Upper lobe of left lung (tissue), 6 donors: ENCODE measurements at regions not wholly inside any gene's neighbourhood (a gene's known extent, or its start where the extent isn't known, plus 50 kb on each side); places are given as distances from the start of the nearest gene placed in this dataset.

Experiments used
- ATAC-seq, 2 donors: fragments of 200-7000 bp; cut with Tn5 transposase; one replicate each; pipeline ENCODE4 v1.9.1; 2022; ENCODE audit warnings: mild to moderate bottlenecking in 2 of 2, moderate library complexity in 2 of 2; ENCODE audit not compliant: low FRiP score in 2 of 2
- DNase-seq, 2 donors: peaks; one replicate each; pipeline ENCODE4 v3.0.0-alpha.2; 2019 to 2020
- H3K27ac ChIP-seq, 4 donors: fragments of 200-600 bp; sonication (generic); one replicate each; pipeline ENCODE4 v1.5.1; 2016 to 2019
- H3K27me3 ChIP-seq, 4 donors: fragments of 200-600 bp; sonication (generic); one replicate each; pipeline ENCODE4 v1.5.1; 2017 to 2019
- H3K36me3 ChIP-seq, 4 donors: fragments of 200-600 bp; sonication (generic); one replicate each; pipeline ENCODE4 v1.5.1; 2016 to 2019
- H3K4me1 ChIP-seq, 4 donors: fragments of 200-600 bp; sonication (generic); one replicate each; pipeline ENCODE4 v1.5.1; 2018 to 2019
- H3K4me3 ChIP-seq, 4 donors: fragments of 200-600 bp; sonication (generic); one replicate each; pipeline ENCODE4 v1.5.1; 2017 to 2019; ENCODE audit warnings: mild to moderate bottlenecking in 2 of 4, moderate library complexity in 1 of 4
- H3K9me3 ChIP-seq, 4 donors: fragments of 200-600 bp; sonication (generic); one replicate each; pipeline ENCODE4 v1.5.1; 2018 to 2019
- CTCF ChIP-seq, 6 experiments: fragments of 450-650 bp in 4 of 6; fragments of 200-600 bp in 2 of 6; sonication (generic) in 2 of 6; IDR thresholded peaks; one replicate each; pipeline ENCODE4 v1.5.1; 2016 to 2019; ENCODE audit warnings: antibody characterized with exemption in 6 of 6
- EP300 ChIP-seq, 4 donors: sonication (generic); formaldehyde crosslinking; IDR thresholded peaks; one replicate each; pipeline ENCODE4 v1.5.1; 2017; ENCODE audit warnings: antibody characterized with exemption in 4 of 4, control low read depth in 2 of 4
- POLR2A ChIP-seq, 4 donors: fragments of 450-650 bp; IDR thresholded peaks; one replicate each; pipeline ENCODE4 v1.5.1; 2016 to 2017; ENCODE audit warnings: antibody characterized with exemption in 4 of 4, mild to moderate bottlenecking in 2 of 4
- POLR2AphosphoS5 ChIP-seq, 2 donors: sonication (generic); formaldehyde crosslinking; IDR thresholded peaks; one replicate each; pipeline ENCODE4 v1.5.1; 2017; ENCODE audit warnings: antibody characterized with exemption in 2 of 2
- WGBS, 2 donors: methylation state at CpG; one replicate each; pipeline ENCODE4 v1.1.5; 2017 to 2018; 5-methylcytosine and 5-hydroxymethylcytosine counted together
- donor health status: DM: no; HTN: no; CAD: no; lungs with moderate emphysema.
- donor health status: DM: no; HTN: yes; CAD: no; lungs with severe emphysema.

GRCh38 chr4:176011529-176011928 is 54.1 kb upstream of the WDR17 start:
- no peak for ATAC-seq
- WGBS, 2 donors = 61 to 65% methylated on average over 2 of the region's 2 CpGs
- Histone ChIP-seq H3K27me3 (no peaks in the 10 kb centered on the region), H3K36me3 (no peaks in the 10 kb centered on the region), H3K4me1 (no peaks in the 10 kb centered on the region), H3K27ac (no peak overlapping the region), H3K9me3 (peaks cover 0 to 3% (median 0%) of the 10 kb centered on the region in 4 donors), H3K4me3 (no peak overlapping the region)
- no peak for DNase-seq
- TF ChIP-seq POLR2AphosphoS5 (IDR thresholded peaks at IDR 0.05) (no peak), POLR2A (IDR thresholded peaks at IDR 0.05) (no peak), EP300 (IDR thresholded peaks at IDR 0.05) (no peak), CTCF (IDR thresholded peaks at IDR 0.05) (no peak)

- TF ChIP-seq EP300 (IDR thresholded peaks at IDR 0.05) (no peak), POLR2AphosphoS5 (IDR thresholded peaks at IDR 0.05) (no peak), CTCF (IDR thresholded peaks at IDR 0.05) (no peak), POLR2A (IDR thresholded peaks at IDR 0.05) (no peak)
- H3K9me3 ChIP-seq = peaks cover 0 to 3% (median 0%) of the 10 kb centered on the region in 4 donors
- no peak overlapping the region for H3K4me3 ChIP-seq
- no peak overlapping the region for H3K27ac ChIP-seq
- H3K4me1 ChIP-seq = no peaks in the 10 kb centered on the region
- no peaks in the 10 kb centered on the region for H3K27me3 ChIP-seq
- DNase-seq (no peak), ATAC-seq (peak in 1 of 2 donors; percentile 50)
- H3K36me3 ChIP-seq = no peaks in the 10 kb centered on the region
- 59 to 74% methylated on average over 8 of the region's 8 CpGs for WGBS, 2 donors
These were observed 52.0 kb upstream of the WDR17 start for GRCh38 chr4:176013476-176014247.

- ATAC-seq (no peak), DNase-seq (no peak)
- no peaks in the 10 kb centered on the region for H3K4me1 ChIP-seq
- TF ChIP-seq EP300 (IDR thresholded peaks at IDR 0.05) (no peak), POLR2AphosphoS5 (IDR thresholded peaks at IDR 0.05) (no peak), CTCF (IDR thresholded peaks at IDR 0.05) (no peak), POLR2A (IDR thresholded peaks at IDR 0.05) (no peak)
- H3K27ac ChIP-seq = no peak overlapping the region
- H3K36me3 ChIP-seq = no peaks in the 10 kb centered on the region
- no peaks in the 10 kb centered on the region for H3K9me3 ChIP-seq
- H3K4me3 ChIP-seq = no peak overlapping the region
- H3K27me3 ChIP-seq = no peaks in the 10 kb centered on the region
These were observed 51.0 kb upstream of the WDR17 start for GRCh38 chr4:176014583-176015108.
